ENCODE measurements at regions not wholly inside any gene's neighbourhood (a gene's known extent, or its start where the extent isn't known, plus 50 kb on each side); places are given as distances from the start of the nearest gene placed in this dataset.

- Histone ChIP-seq H3K27me3 (ENCODE audit: insufficient read depth, low read length) (0 out of 2 replicates have a peak, but pooled peaks cover 1% of the 10 kb centered on the region), H3K79me2 (ENCODE audit: insufficient read depth, low read length) (no peaks in the 10 kb centered on the region), H3K4me3 (replicated peaks in 1 of 2; ENCODE audit: low read depth in 1 of 2, low read length in 2 of 2) (no peak overlapping the region), H4K20me1 (ENCODE audit: insufficient read depth) (no peaks in the 10 kb centered on the region), H3K9me2 (ENCODE audit: insufficient read depth) (no peaks in the 10 kb centered on the region), H3K27ac (ENCODE audit: low read depth, low read length) (no peak overlapping the region), H3K9ac (ENCODE audit: low read length) (no peak overlapping the region), H3K4me1 (ENCODE audit: control insufficient read depth in 1 of 2, insufficient read depth in 2 of 2, low read length in 2 of 2) (peaks cover 6 to 10% of the 10 kb centered on the region in 2 experiments; a peak in 2 of 4 replicates), H3K4me2 (ENCODE audit: low read length) (no peak overlapping the region), H3K9me3 (ENCODE audit: control insufficient read depth in 1 of 2, insufficient read depth in 1 of 2, low read depth in 1 of 2, low read length in 2 of 2) (no peaks in the 10 kb centered on the region), H3K36me3 (ENCODE audit: control insufficient read depth in 1 of 2, insufficient read depth in 2 of 2, low read length in 2 of 2) (no peaks in the 10 kb centered on the region), H2AFZ (ENCODE audit: low read depth, low read length, poor library complexity, severe bottlenecking) (no peak overlapping the region)
- ChIA-PET CTCF (no interaction called here), RAD21 (ENCODE audit: low non-redundant PET in 1 of 2, low total read pairs in 2 of 2, uncharacterized antibody in 2 of 2, unreplicated experiment in 2 of 2) (no interaction called here), POLR2A (no interaction called here)
- no TSS peak for BruUV-seq (replicated peaks)
- no peak for TF ChIP-seq CEBPB (IDR thresholded peaks at IDR 0.05; ENCODE audit: low read depth)
- no peak for TF ChIP-seq ZBTB33 (IDR thresholded peaks at IDR 0.05; ENCODE audit: extremely low read depth, insufficient replicate concordance, low read length)
- no peak for TF ChIP-seq CTCF (IDR thresholded peaks at IDR 0.05 in 2 of 3, conservative IDR thresholded peaks at IDR 0.05 in 1 of 3; ENCODE audit: borderline replicate concordance in 1 of 3, insufficient read depth in 1 of 3, low read depth in 2 of 3, low read length in 2 of 3)
- TF ChIP-seq JUND (IDR thresholded peaks at IDR 0.05) = no peak
- no peak for TF ChIP-seq POLR2A (IDR thresholded peaks at IDR 0.05; ENCODE audit: borderline replicate concordance, extremely low read depth, insufficient read depth, insufficient read length)
- TF ChIP-seq ZFX (IDR thresholded peaks at IDR 0.05) = no peak
- TF ChIP-seq SIN3A (IDR thresholded peaks at IDR 0.05; ENCODE audit: low read depth) = no peak
- no peak for TF ChIP-seq POLR2AphosphoS5 (IDR thresholded peaks at IDR 0.05; ENCODE audit: low read depth, low read length)
- no peak for TF ChIP-seq ELF1 (IDR thresholded peaks at IDR 0.05; ENCODE audit: borderline replicate concordance, low read depth)
- no peak for TF ChIP-seq ZNF274 (IDR thresholded peaks at IDR 0.05; ENCODE audit: low read depth, low read length)
- no peak for TF ChIP-seq MAX (IDR thresholded peaks at IDR 0.05)
- TF ChIP-seq EZH2phosphoT487 (IDR thresholded peaks at IDR 0.05; ENCODE audit: borderline replicate concordance) = no peak
- TF ChIP-seq EGR1 (IDR thresholded peaks at IDR 0.05; ENCODE audit: low read depth) = no peak
- TF ChIP-seq YY1 (IDR thresholded peaks at IDR 0.05; ENCODE audit: extremely low read depth, insufficient replicate concordance, low read depth, low read length) = no peak
- TF ChIP-seq CBX3 (IDR thresholded peaks at IDR 0.05; ENCODE audit: low read depth) = no peak
- TF ChIP-seq FOSL1 (IDR thresholded peaks at IDR 0.05; ENCODE audit: low read depth) = no peak
- TF ChIP-seq SP1 (IDR thresholded peaks at IDR 0.05; ENCODE audit: low read depth) = no peak
- TF ChIP-seq SRF (IDR thresholded peaks at IDR 0.05; ENCODE audit: low read depth) = no peak
- DNase-seq (ENCODE audit: low read depth, low spot score) (no peak), ATAC-seq (no peak)
- intact Hi-C loops (cut with micrococcal nuclease) = no loop called here
Observed at GRCh38 chr2:121038031-121038430, 247.0 kb downstream of the TFCP2L1 start.
